Right atrium auricular region (tissue), 2 donors: ENCODE measurements at regions not wholly inside any gene's neighbourhood (a gene's known extent, or its start where the extent isn't known, plus 50 kb on each side); places are given as distances from the start of the nearest gene placed in this dataset.

ENCODE experiments used
- DNase-seq: peaks from one replicate; pipeline ENCODE4 v3.0.0-alpha.2; 2019; ENCODE audit warnings: low spot score
- H3K27ac ChIP-seq, 2 donors: fragments of 200-600 bp; sonication (generic); 1 replicate in 1 of 2; 2 replicates in 1 of 2; pipeline ENCODE4 v1.5.1; 2016 to 2019
- H3K27me3 ChIP-seq, 2 donors: fragments of 200-600 bp; sonication (generic); one replicate each; pipeline versions ENCODE4 v1.5.1 to v1.6.0; 2017 to 2019
- H3K36me3 ChIP-seq: fragments of 200-600 bp; sonication (generic); one replicate; pipeline ENCODE4 v1.5.1; 2016
- H3K4me1 ChIP-seq, 2 donors: fragments of 200-600 bp; sonication (generic); one replicate each; pipeline versions ENCODE4 v1.5.1 to v1.6.0; 2017 to 2019
- H3K4me3 ChIP-seq, 2 donors: fragments of 200-600 bp; sonication (generic); 1 replicate in 1 of 2; 2 replicates in 1 of 2; pipeline ENCODE4 v1.5.1; 2017 to 2019; ENCODE audit warnings: mild to moderate bottlenecking in 1 of 2, moderate library complexity in 1 of 2
- H3K9me3 ChIP-seq, 2 donors: fragments of 200-600 bp; sonication (generic); one replicate each; pipeline ENCODE4 v1.5.1; 2019
- TF ChIP-seq, protein P1 (sequence below), 2 donors: fragments of 200-600 bp; sonication (generic); IDR thresholded peaks; one replicate each; pipeline ENCODE4 v1.5.1; 2019; ENCODE audit warnings: antibody characterized with exemption in 2 of 2

DNA sequence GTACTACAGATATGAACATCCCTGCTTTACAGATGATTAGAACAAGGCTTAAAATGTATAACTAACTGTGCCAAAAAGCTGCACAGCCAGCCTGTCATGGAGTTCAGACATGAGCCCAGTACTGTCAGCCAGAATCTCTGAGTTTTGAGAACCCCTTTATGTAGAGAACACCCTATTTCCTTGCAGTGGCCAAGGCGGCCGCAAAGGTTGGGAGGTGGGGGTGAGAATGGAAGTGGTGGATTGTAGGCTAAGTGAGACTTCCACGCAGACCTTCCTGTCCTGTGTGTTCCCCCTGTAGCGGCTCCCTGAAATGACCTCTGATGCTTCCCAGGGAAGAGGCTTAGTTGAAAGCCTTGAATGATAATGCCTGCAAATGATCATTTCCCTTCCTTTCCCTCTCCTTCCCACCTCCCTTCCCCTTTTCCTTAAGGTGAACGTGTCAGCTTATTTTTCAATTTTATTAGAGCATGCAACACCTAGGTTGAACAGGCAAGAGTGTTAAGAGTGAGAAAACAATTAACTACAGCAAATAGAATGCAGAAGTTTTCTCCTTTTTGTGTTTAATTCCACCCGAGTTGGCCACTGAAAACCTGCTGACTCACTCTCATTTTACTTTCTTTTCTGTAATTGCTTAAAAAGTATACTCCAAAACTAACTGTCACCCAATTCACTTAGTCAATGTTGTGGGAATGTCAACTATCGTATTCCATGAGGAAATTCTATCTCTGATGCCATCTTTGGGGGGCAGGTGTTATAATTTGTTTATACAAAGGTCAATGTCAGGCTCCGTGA is 167.0 kb upstream of the EDNRB start:
- no peak for DNase-seq
- TF ChIP-seq, protein P1, sequence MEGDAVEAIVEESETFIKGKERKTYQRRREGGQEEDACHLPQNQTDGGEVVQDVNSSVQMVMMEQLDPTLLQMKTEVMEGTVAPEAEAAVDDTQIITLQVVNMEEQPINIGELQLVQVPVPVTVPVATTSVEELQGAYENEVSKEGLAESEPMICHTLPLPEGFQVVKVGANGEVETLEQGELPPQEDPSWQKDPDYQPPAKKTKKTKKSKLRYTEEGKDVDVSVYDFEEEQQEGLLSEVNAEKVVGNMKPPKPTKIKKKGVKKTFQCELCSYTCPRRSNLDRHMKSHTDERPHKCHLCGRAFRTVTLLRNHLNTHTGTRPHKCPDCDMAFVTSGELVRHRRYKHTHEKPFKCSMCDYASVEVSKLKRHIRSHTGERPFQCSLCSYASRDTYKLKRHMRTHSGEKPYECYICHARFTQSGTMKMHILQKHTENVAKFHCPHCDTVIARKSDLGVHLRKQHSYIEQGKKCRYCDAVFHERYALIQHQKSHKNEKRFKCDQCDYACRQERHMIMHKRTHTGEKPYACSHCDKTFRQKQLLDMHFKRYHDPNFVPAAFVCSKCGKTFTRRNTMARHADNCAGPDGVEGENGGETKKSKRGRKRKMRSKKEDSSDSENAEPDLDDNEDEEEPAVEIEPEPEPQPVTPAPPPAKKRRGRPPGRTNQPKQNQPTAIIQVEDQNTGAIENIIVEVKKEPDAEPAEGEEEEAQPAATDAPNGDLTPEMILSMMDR (IDR thresholded peaks at IDR 0.05): no peak
- no peak overlapping the region for H3K4me3 ChIP-seq
- H3K27ac ChIP-seq: no peak overlapping the region
- H3K36me3 ChIP-seq: no peaks in the 10 kb centered on the region
- no peaks in the 10 kb centered on the region for H3K4me1 ChIP-seq
- H3K27me3 ChIP-seq: no peaks in the 10 kb centered on the region
- H3K9me3 ChIP-seq: peaks cover 0 to 13% of the 10 kb centered on the region in 2 donors

DNA sequence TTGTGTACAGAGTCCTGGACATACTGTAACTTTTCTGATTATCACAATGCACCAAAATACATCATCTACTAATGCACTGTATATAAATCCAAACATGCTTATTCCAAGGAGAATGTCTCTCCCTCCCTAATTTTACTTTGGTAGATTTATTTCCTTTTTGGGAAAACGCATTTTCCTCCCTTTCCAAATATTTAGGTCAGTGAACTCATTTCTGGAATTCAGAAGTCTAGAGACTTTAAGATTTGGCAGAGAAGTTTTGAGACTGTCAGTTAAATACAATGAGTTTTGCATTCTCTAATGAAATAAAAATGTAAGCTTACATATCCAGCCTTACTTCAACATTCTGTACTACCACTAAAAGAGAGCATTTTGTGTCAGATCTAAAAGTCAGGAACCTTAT is 165.8 kb upstream of the EDNRB start:
- Histone ChIP-seq H3K27me3 (no peaks in the 10 kb centered on the region), H3K4me1 (no peaks in the 10 kb centered on the region), H3K27ac (no peak overlapping the region), H3K4me3 (no peak overlapping the region), H3K36me3 (no peaks in the 10 kb centered on the region), H3K9me3 (peaks cover 0 to 20% of the 10 kb centered on the region in 2 donors)
- TF ChIP-seq, protein P1 (IDR thresholded peaks at IDR 0.05): no peak
- DNase-seq: no peak

DNA sequence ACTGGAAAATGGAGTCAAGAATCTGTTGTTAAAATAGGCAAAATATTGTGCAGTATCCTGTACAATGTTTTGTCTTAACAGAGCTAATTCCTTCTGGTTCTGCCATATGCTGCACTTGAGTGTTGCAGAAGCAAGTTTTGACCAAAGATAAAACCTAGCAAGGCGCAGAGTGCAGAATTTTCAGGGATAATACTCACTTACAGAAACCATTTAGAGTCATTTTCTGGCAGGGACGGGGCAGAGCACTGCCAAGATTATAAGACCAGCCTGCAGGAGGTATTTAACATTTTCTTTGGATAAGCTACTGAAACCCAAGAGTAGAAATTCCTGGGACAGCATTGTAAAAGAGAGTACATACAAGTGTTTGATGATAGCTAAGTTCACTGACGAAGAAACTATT is 159.5 kb upstream of the EDNRB start:
- H3K4me1 ChIP-seq: no peaks in the 10 kb centered on the region
- H3K27me3 ChIP-seq: no peaks in the 10 kb centered on the region
- no peak overlapping the region for H3K4me3 ChIP-seq
- DNase-seq: no peak
- H3K9me3 ChIP-seq: peaks cover 0 to 20% of the 10 kb centered on the region in 2 donors
- no peak overlapping the region for H3K27ac ChIP-seq
- TF ChIP-seq, protein P1 (IDR thresholded peaks at IDR 0.05): no peak
- no peaks in the 10 kb centered on the region for H3K36me3 ChIP-seq

DNA sequence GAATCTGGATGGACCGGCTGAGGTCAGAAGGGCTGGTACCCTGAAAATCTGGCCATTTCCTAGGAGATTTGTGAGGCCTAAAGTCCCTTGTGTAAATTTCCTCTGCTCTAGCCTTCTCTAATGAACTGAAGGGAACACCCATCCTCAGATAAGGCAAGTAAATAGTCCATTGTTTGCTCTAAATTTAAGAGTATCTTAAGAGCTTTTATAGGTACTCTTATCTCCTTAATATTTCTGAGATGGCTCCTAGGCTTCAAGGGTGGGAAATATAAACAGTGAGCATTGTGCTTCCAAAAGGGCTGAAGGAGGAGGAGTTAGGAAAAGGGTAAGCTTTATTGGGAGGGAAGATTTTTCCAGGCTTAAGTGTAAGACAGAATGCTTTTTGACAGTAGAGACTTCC is 148.7 kb upstream of the EDNRB start:
- Histone ChIP-seq H3K27ac (no peak overlapping the region), H3K4me1 (no peaks in the 10 kb centered on the region), H3K27me3 (no peaks in the 10 kb centered on the region), H3K4me3 (no peak overlapping the region), H3K9me3 (peaks cover 0 to 4% of the 10 kb centered on the region in 2 donors), H3K36me3 (no peaks in the 10 kb centered on the region)
- TF ChIP-seq, protein P1 (IDR thresholded peaks at IDR 0.05): no peak
- no peak for DNase-seq

DNA sequence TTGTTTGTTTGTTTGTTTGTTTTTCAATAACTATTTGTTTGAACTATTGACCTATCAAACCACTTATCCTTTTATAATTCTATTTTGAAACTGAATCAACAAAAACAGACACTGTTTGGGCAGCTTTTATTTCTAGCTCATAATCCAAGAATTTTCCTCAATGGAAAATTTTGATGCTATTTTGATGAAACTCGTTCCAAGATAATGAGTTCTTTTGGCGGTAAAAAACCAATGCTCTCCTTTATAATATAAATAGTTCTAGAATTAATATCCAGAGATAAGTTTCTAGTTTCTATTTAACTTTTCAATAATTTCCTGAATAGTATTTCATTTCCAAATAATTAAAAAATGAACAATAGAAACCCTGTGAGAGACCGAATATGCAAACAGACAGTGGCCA is 146.5 kb upstream of the EDNRB start:
- DNase-seq: no peak
- TF ChIP-seq, protein P1 (IDR thresholded peaks at IDR 0.05): no peak
- no peak overlapping the region for H3K4me3 ChIP-seq

DNA sequence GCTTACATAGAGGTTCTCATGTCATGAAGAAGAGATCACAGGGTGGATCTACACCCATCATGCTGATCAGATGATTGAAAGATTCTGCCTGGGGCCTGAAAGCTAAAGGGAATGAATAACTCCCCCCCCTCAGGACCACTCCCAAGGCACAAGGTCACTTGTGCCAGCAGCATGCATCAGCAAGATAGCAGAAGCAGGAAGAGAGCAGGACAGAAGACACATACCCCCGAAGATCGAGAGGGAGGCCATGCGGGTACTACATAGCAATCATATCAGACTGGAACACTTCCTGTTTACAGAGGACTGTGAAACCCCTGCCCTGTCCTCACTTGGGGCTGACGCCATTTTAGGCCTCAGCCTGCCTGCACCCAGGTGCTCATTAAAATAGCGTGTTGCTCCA is 143.2 kb upstream of the EDNRB start:
- Histone ChIP-seq H3K4me3 (no peak overlapping the region), H3K27ac (no peak overlapping the region), H3K9me3 (peaks cover 0 to 11% of the 10 kb centered on the region in 2 donors), H3K27me3 (no peaks in the 10 kb centered on the region), H3K36me3 (no peaks in the 10 kb centered on the region), H3K4me1 (no peaks in the 10 kb centered on the region)
- DNase-seq: no peak
- TF ChIP-seq, protein P1 (IDR thresholded peaks at IDR 0.05): no peak

More for the DNA sequence above, 146.5 kb upstream of the EDNRB start:
- no peak overlapping the region for H3K27ac ChIP-seq
- no peaks in the 10 kb centered on the region for H3K27me3 ChIP-seq
- no peaks in the 10 kb centered on the region for H3K4me1 ChIP-seq
- H3K9me3 ChIP-seq: peaks cover 0 to 4% of the 10 kb centered on the region in 2 donors
- H3K36me3 ChIP-seq: no peaks in the 10 kb centered on the region
